Left cardiac atrium (tissue), 4 donors: ENCODE measurements at regions not wholly inside any gene's neighbourhood (a gene's known extent, or its start where the extent isn't known, plus 50 kb on each side); places are given as distances from the start of the nearest gene placed in this dataset.

Experiments used
- ATAC-seq, 2 donors: fragments of 200-7000 bp; cut with Tn5 transposase; one replicate each; pipeline ENCODE4 v1.9.1; 2020; ENCODE audit warnings: mild to moderate bottlenecking in 2 of 2, moderate library complexity in 2 of 2
- DNase-seq: peaks from one replicate; pipeline ENCODE4 v3.0.0-alpha.2; 2020
- intact Hi-C, 2 donors: fragments of 100-400 bp; cut with DNase I; formaldehyde crosslinking; loops; one replicate each; pipeline versions ENCODE4 v1.14.1 to v1.15.1; 2022 to 2023
- donor health status: DM: no; HTN: yes; CAD: no.
- donor health status: DM: no; HTN: yes; CAD: no; lungs with severe emphysema.
- donor health status: DM: yes; HTN: yes; CAD: no.
- donor health status: Dilated cardiomyopathy.

DNA sequence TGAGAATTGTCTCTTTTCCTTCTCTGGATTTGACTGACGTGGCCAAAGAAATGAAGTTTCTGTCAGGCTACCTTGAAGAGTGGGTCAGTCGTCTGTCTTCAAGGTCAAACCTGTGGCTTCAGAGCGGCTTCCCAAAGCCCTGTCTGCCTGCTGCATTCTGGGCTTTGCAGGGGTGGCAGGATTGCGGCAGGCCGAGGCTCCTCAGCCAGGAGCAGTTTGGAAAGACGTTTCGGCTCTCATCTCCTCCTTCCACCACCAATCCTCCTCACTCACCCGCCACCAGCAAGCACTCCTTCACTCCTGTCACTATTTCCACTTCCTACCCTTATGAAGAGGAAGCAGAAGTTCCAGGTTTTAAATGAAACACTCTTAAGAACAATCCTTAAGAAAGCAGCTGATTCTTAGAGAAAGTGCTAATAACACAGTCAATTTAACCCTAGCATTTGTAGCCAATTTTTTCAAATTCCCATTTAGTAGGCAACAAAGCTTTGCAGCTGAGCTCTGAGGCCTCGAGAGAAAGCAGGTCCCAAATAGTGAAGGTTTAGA is 351.7 kb downstream of the ZNF608 start:
- no peak for ATAC-seq
- intact Hi-C loops = no loop called here
- DNase-seq = no peak

- ATAC-seq (no peak), DNase-seq (no peak)
- intact Hi-C loops = no loop called here
Measured at GRCh38 chr5:124393584-124394379, 352.7 kb downstream of the ZNF608 start.

DNA sequence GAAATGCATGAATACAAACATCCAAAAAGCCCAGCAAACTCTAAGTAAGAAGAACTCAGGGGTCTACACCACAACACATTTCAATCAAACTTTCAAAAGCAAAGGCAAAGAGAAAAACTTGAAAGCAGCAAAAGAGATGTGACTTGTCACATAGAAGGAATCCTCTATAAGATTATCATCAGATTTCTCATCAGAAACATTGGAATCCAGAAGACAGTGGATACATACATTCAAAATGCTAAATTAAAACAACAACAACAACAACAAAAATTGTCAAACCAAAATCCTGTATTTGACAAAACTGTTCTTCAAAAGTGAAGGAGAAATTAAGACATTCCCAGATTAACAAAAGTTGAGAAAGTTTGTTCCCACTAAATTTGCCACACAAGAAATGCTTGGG is 362.7 kb downstream of the ZNF608 start:
- intact Hi-C loops = no loop called here
- no peak for ATAC-seq
- DNase-seq = no peak

- no peak for DNase-seq
- intact Hi-C loops = no loop called here
- ATAC-seq = no peak
Measured at GRCh38 chr5:124377386-124377785, 369.1 kb downstream of the ZNF608 start.

DNA sequence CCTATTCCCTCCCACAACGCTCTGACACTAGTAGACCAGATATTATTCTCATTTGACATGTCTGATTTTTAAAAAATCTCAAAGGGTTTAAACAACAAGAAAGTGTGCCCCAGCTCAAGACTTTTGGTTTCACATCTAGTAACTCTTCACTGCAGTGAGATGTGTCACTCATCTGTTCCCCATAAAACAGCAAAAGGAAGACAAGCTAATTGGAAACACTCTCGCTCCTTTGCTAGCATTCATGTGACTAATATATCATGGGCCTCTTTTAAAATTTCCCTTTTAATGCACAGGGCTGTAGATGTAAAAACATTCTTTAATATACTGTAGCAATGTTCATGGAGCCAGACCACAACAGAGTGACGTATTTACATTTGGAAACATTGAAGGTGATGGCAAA is 372.6 kb downstream of the ZNF608 start:
- intact Hi-C loops = no loop called here
- DNase-seq (no peak), ATAC-seq (no peak)

DNA sequence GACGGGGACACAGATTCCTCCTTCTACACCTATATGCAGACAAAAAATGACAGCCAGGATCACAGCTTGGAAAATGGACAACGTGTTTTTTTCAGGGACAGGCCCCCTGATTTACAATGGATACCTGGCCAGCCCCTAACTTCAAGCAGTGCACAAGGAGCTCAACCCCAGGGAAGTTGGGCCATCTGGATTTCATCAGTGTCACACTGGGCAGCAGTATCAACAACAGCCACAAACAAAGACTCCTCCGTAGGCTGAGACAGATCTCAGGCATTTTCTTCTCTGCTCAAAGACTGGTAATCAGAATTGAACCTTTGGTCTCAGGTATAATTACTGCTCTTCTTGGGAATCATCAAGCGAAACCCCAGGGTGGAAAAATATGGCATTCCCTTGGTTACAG is 374.0 kb downstream of the ZNF608 start:
- DNase-seq (no peak), ATAC-seq (no peak)
- intact Hi-C loops = no loop called here

- DNase-seq (peak; percentile 28), ATAC-seq (peak; percentile 65 to 75)
- intact Hi-C loops = no loop called here
Measured at GRCh38 chr5:124371111-124371706, 375.2 kb downstream of the ZNF608 start.

DNA sequence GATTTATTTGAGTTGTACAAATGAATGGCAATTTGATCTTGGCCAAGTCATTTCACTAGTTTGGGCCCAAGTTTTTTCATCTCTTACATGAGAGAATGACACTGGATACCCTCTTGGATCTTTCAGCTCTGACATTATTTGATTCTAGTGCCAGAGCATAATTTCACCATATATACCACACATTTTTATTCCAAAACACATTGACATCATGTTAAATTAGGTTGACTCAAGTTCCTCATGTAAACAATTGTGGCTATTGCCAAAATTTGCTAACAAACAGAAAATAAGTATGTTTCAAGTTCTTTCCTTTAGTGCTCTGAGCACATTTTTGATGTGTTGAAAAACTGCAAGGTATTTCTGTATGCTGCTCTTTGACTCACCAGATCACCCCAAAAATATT is 375.8 kb downstream of the ZNF608 start:
- DNase-seq (no peak), ATAC-seq (no peak)
- intact Hi-C loops = no loop called here

DNA sequence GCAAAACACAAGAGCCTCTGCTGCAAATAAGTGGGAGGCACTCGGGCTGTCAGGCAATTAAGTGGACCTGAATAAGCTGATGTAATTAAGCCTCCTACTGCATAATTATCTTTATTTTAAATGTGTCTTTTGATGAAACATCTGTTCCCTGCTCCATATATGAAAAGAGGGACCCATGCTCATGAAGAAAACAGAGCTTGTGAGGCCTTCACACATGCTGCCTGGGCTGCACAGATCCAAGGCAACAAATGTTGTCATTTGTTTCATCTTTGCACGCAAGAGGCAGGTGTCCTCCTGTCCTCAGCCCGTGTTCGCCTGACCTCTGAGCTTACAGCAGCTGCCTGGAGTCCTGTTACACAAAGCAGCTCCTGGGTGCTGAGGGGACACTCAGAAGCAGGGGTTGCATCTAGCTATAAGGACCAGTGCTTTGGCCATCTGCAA is 381.1 kb downstream of the ZNF608 start:
- no peak for ATAC-seq
- intact Hi-C loops = no loop called here
- no peak for DNase-seq

DNA sequence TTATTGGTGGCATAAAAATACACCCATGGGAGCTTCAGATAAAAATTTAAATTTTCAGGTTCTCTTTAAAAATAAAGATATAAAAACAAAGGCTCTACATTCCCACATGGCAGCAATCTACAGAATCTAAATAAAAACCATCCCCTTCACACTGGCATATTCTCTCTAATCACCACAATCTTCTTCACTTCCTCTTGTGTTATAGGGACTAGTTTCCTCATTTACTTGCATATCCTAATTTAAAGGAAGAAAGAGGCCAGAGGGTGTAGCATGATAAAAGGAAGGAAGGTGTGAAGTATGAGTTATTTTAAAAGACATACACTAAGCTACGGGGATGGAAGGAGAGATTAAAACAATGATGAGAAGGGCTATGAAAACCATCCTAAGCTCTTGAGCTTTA is 390.5 kb downstream of the ZNF608 start:
- intact Hi-C loops = no loop called here
- no peak for DNase-seq
- ATAC-seq = no peak

DNA sequence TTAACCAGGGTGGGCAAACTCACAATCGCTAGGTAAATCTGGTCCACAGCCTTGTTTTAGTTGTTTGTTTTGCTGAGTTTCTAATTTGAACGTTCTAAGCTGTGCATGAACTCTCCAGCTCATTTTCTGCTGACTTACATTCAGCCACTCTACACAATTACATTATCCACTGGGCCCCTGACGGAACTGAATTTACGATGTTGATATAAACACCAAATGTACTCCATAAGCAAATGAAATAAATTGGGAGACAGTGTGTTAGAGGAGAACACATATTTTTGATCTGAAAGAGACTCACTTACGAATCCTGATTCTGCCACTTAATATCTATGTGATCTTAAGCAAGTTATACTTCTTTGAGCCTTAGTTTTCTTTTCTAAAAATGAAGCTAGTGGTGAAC is 393.4 kb downstream of the ZNF608 start:
- DNase-seq (no peak), ATAC-seq (no peak)
- intact Hi-C loops = no loop called here

DNA sequence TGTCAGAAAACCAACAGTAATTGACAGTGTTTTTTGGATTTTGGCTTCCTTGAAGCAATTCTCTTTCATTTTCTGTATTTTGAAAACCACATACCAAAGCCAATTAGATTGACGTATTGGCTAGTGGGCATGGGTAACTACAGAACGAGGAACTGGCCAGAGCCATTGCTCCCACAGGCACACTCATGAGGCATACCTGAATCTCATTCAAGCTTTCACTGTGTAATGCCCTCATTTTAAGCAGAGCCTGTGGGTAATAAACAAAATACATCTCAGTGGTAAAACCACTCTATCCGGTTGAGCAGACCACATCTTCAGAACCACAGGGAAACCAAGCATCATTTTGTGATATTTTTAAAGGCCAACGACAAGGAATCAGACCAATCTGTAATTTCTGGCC is 394.1 kb downstream of the ZNF608 start:
- intact Hi-C loops = no loop called here
- ATAC-seq (no peak), DNase-seq (no peak)

GRCh38 chr5:124349931-124350330 is 396.5 kb downstream of the ZNF608 start:
- intact Hi-C loops = no loop called here
- DNase-seq (no peak), ATAC-seq (no peak)

DNA sequence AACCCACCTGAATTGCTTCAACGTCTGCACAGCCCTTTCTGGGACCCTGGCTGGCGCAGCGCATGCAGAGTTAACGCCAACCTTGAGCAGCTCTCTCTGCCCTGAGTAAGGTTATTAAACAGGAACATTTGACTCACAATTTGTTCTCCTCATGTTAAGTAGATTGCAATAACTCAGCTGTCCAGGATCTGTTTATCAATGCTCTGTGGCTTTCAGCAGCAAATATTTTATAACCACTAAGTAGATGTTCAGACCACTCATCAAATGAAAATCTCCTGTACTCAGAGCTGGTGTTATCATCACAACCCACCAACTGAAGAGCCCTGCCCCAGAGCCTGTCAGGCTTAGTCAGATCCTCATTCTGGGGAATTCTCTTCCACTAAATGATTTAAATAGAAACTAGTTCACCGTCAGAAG is 403.0 kb downstream of the ZNF608 start:
- intact Hi-C loops = loop anchor here in 1 of 2 donors (5.0 kb wide), 1 partner anchor 404 kb away; the partner anchor contains the start of gene ZNF608
- no peak for DNase-seq
- ATAC-seq = peak; percentile 38 to 90

DNA sequence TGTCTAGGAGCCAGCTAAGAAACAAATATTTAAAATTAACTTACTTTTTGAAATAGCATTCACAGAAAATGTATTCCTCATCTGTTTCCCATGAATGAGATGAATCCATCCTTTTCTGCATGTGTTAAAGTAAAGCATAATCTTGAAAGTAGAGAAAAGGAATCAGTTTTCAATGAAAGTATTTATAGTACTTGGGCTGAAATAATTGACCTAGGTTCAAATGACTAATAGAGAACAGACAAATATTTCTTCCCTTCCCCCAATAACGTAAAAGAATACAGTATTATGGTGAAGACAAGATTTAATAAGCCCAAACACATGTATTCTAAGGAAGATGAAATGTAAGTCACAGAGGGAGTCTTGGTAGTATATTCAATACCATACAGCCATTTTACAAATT is 403.5 kb downstream of the ZNF608 start:
- ATAC-seq = no peak
- intact Hi-C loops = loop anchor here in 1 of 2 donors (5.0 kb wide), 1 partner anchor 404 kb away; the partner anchor contains the start of gene ZNF608
- DNase-seq = no peak

GRCh38 chr5:124342584-124342983 is 403.9 kb downstream of the ZNF608 start:
- no peak for DNase-seq
- intact Hi-C loops = loop anchor here in 1 of 2 donors (5.0 kb wide), 1 partner anchor 405 kb away; the partner anchor contains the start of gene ZNF608
- ATAC-seq = peak; percentile 65 to 78

DNA sequence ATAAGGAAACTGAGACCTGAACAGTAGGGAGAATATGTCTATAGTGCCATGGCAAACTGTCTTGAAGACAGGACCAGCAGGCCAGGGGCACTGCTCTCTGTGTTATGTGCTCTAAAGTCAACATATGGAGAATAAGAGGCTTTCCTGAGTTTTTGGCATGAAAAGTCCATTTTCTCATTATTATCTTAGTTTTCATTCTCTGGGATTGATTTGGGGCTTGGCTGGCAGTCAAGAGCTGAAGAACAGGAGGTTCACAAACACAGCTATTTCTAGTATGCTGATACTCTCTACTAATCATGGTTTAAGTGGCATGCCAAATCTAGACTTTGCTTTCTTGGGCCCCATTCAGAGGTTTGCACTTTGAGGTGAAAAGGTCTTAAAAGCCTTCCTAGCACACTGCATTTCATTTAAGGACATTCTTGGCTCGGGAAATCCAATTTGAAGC is 404.4 kb downstream of the ZNF608 start:
- intact Hi-C loops = loop anchor here in 1 of 2 donors (5.0 kb wide), 1 partner anchor 405 kb away; the partner anchor contains the start of gene ZNF608
- peak; percentile 80 to 84 for ATAC-seq
- DNase-seq = peak; percentile 55

GRCh38 chr5:124341066-124341858 is 405.2 kb downstream of the ZNF608 start:
- ATAC-seq = no peak
- intact Hi-C loops = loop anchor here in 1 of 2 donors (5.0 kb wide), 1 partner anchor 406 kb away; the partner anchor contains the start of gene ZNF608
- DNase-seq = no peak

DNA sequence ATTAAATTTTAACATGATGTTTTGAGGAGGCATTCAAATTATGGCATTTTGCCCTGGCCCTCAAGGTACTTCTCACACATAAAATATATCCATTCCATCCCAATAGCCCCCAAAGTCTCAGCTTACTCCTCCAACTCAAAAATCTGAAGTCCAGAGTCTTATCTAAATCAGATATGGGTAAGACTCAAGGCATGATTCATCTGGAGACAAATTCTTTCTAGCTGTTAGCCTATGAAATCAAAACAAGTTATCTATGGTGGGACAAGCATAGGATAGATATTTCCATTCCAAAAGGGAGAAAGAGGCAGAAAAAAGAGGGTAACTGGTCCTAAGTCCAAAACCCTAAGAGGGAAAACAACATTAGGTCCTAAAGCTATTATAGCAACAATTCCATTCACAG is 408.4 kb downstream of the ZNF608 start:
- ATAC-seq (no peak), DNase-seq (no peak)
- intact Hi-C loops = no loop called here
